Posterior vena cava (tissue), 2 donors: ENCODE measurements at regions not wholly inside any gene's neighbourhood (a gene's known extent, or its start where the extent isn't known, plus 50 kb on each side); places are given as distances from the start of the nearest gene placed in this dataset.
"Not testable (repeated sequence)": the region's sequence is repeated elsewhere in the genome, so short reads cannot be mapped to it uniquely, and the experiment has no call there.

Experiments used
- DNase-seq: peaks from one replicate; pipeline ENCODE4 v3.0.0-alpha.2; 2020; ENCODE audit warnings: low spot score
- intact Hi-C, 2 donors: fragments of 100-400 bp; cut with DNase I; formaldehyde crosslinking; loops; one replicate each; pipeline versions ENCODE4 v1.14.1 to v1.14.2; 2022 to 2023
- donor health status: DM: yes; HTN: yes; CAD: no.
- donor health status: DM: yes; HTN: yes; CAD: no.

- intact Hi-C loops: no loop called here
- DNase-seq: no peak
Observed at GRCh38 chr1:219331424-219331823, 157.7 kb downstream of the LYPLAL1 start.

DNA sequence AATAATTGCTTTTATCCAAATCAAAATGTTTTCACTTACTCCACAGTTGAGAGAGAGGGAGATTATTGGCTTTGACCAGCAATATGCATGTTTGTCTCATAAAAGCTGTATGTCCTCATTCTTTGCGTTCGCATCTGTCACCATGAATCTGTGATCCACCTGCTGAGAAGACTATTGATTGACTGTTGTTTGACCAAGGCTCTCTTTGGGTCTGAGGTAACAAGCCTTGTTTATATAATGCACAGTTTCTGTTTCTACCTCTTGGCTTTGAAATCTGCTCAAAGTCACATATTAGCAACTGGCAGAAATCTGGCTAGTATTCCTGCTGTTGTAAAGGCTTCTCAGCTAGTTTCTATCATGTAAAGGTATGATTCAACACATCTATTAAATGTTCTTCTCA lies 157.0 kb downstream of the LYPLAL1 start:
- no peak for DNase-seq
- intact Hi-C loops: no loop called here

- no peak for DNase-seq
- intact Hi-C loops: no loop called here
Observed at GRCh38 chr1:219330001-219330400, 156.3 kb downstream of the LYPLAL1 start.

GRCh38 chr1:219329578-219329977 lies 155.9 kb downstream of the LYPLAL1 start:
- no peak for DNase-seq
- intact Hi-C loops: no loop called here

DNA sequence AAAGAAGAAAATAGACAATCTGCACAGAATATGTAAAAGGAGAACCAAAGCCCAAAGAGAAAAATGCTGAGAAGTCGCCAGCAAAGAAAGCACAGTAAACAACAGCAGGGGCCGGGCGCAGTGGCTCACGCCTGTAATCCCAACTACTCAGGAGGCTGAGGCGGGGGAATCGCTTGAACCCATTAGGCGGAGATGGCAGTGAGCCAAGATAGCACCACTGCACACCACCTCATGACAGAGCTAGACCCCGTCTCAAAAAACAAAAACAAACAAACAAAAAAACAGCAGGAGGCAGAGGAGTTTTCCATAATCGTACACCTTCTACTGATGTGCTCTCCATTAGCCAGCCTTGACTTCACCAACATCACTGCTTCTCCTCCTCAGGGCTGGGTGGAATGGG lies 153.2 kb downstream of the LYPLAL1 start:
- intact Hi-C loops: no loop called here
- no peak for DNase-seq

DNA sequence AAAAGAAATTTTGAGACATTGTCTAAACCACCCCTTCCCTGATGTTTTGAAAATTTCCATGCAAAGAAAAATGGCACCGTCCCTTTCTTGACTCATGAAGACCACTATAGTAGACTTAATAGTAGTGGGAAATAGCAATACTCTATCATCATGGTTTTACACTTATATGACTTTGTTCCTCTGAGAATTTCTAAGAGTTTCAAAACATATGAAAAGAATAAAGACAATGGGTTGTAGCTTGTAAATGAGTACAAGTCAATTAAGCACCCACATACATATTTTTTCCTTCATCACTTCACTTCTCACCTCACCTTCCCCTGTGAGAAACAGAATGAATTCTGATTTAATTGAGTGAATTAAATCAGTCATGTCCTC lies 151.7 kb downstream of the LYPLAL1 start:
- intact Hi-C loops: no loop called here
- DNase-seq: no peak

- DNase-seq: no peak
- intact Hi-C loops: no loop called here
Observed at GRCh38 chr1:219324629-219325367, 151.1 kb downstream of the LYPLAL1 start.

DNA sequence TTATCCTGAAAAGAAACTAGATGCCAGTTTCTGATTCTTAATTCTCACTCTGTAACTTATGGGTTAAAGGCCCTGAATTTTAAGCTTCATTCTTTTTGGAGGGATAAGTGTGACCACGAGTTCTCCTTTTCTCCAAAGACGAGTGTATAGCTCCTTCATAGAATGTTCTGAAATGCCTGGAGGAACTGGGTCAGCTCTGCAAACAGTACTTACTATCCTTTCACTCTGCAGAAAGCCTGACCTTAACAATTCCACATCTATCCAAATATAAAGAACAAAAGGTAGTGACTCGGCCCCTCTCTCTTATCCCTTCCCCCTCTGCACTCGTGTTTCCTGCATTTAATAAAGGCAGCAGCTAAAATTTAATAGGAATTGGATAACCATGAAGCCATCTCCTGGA lies 150.5 kb downstream of the LYPLAL1 start:
- intact Hi-C loops: no loop called here

GRCh38 chr1:219323426-219323825 lies 149.7 kb downstream of the LYPLAL1 start:
- intact Hi-C loops: no loop called here
- no peak for DNase-seq

More for the DNA sequence above, 150.5 kb downstream of the LYPLAL1 start:
- DNase-seq: no peak

DNA sequence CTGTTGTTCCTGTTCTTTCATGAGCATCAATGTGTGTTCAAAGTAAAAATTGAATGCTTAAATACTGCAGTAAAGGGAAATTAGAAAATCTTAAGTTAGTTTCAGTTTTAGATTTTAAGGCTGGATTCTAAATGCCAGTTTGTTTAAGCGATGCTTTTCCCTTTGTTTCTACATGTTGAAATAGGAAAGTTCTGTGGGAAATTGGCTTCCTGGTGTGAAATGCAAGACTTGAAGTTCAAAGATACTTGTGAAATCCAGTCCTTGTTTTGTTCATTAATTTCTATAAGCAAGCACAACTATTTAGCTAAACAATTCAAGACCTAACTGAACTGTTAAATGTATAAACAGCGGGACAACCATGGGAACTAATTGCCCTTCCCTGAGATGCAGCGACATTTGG lies 149.1 kb downstream of the LYPLAL1 start:
- intact Hi-C loops: no loop called here
- no peak for DNase-seq

DNA sequence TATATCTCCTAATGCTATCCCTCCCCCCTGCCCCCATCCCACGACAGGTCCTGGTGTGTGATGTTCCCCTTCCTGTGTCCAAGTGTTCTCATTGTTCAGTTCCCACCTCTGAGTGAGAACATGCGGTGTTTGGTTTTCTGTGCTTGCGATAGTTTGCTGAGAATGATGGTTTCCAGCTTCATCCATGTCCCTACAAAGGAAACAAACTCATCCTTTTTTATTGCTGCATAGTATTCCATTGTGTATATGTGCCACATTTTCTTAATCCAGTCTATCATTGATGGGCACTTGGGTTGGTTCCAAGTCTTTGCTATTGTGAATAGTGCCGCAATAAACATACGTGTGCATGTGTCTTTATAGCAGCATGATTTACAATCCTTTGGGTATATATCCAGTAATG lies 146.9 kb downstream of the LYPLAL1 start:
- intact Hi-C loops, DNase-seq: not testable (repeated sequence)

DNA sequence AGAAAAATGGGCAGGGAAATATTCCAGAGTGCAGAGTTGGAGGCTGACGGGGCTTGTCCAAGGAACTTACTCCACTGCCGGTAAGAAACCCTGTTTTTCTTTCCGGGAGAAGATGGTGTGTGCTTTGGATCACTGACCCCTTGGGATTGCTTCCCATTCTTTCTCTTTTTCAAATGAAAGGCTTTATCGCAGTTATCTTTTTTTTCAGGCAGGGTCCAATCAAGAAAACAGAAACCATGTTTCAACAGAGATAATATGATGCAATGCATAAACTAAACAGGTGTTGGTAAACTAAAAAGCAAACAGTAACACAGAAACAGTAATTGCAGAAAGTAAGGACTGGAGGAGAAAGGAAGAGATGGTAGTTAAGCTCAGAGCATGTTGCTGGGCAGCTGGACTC lies 145.1 kb downstream of the LYPLAL1 start:
- intact Hi-C loops: no loop called here
- DNase-seq: no peak

GRCh38 chr1:219317762-219318353 lies 144.2 kb downstream of the LYPLAL1 start:
- intact Hi-C loops: no loop called here
- no peak for DNase-seq

GRCh38 chr1:219316066-219316465 lies 142.4 kb downstream of the LYPLAL1 start:
- intact Hi-C loops: no loop called here
- DNase-seq: no peak

GRCh38 chr1:219313961-219314360 lies 140.3 kb downstream of the LYPLAL1 start:
- intact Hi-C loops: no loop called here
- DNase-seq: no peak

DNA sequence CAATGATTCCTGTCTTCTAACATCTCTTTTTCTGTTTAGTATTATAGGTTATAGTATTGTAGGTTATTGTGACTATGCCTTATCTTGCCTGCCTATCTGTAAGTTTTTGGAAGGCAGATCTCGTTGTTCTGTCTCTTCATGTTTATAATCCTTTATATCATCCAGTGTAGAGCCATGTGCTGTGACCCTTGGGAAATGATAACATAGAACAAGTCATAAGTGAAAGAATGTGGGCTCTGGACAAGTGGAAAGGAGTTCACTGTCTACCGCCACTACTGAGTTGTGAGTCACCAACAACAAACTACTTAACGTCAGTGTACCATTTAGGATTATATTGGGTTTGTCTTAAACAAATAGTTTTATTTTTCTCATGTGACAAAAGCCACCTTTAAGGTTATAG lies 139.3 kb downstream of the LYPLAL1 start:
- intact Hi-C loops: no loop called here
- DNase-seq: no peak

DNA sequence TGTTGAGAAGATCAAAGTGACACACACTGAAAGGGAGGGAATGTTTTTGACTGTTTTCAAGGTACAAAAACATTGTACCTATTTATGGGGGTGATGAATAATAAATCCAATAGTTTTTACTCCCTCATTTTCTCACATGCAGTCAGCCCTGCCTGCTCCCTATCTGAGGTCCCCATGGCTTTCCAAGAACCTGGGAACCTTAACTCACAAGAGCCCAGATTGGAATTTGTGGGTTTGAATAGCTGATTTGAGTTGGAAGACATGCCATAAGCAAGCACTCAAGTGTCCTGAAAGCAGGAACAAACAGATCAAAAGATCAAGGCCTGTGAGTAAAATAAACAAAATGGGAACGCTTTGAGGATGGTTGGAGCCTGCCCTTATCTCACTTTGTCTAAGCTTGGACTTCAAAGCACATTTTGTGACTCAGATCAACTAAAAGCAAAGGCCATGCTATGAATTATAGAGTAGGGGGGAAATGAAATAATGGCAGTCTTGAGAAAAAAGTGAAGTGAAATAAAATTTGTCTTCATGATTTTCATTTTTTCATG lies 136.6 kb downstream of the LYPLAL1 start:
- no peak for DNase-seq
- intact Hi-C loops: no loop called here

DNA sequence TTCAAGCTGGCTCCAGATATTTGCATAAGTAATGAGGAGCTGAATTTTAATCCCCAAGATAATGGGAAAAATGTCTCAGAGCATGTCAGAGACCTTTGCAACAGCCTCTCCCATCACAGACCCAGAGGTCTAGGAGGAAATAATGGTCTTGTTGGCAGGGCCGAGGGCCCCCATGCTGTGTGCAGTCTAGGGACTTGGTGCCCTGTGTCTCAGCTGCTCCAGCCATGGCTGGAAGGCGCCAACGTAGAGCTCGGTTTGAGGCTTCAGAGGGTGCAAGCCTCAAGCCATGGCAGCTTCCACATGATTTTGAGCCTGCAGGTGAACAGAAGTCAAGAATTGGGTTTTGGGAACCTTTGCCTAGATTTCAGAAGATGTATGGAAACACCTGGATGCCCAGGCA lies 134.7 kb downstream of the LYPLAL1 start:
- DNase-seq: no peak
- intact Hi-C loops: no loop called here

- no peak for DNase-seq
- intact Hi-C loops: no loop called here
Observed at GRCh38 chr1:219304227-219305226, 130.8 kb downstream of the LYPLAL1 start.

DNA sequence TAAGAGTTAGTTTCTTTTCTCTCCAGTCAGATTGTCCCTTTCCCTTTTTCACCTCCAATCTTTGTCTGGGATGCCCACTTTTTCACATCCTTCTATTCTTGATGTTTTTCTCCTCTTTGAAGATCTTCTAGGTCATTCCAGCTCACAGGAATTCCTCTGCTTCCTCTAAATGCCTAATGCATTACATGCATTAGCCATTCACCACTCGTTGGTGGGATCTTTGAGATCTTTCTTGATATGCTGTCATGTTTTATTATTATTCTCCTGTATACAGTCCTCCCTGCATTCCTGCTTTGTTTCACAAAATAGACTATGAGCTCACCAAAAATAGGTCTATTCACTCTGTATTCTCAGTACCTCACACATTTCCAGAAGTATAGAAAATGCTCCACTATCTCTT lies 129.0 kb downstream of the LYPLAL1 start:
- intact Hi-C loops: no loop called here
- DNase-seq: no peak
